ENCODE measurements at regions not wholly inside any gene's neighbourhood (a gene's known extent, or its start where the extent isn't known, plus 50 kb on each side); places are given as distances from the start of the nearest gene placed in this dataset.

GRCh38 chr11:30710221-30710620 is 124.1 kb upstream of the MPPED2 start:
- no peak for TF ChIP-seq CTCF (IDR thresholded peaks at IDR 0.05; ENCODE audit: insufficient read depth, low read depth, low read length)
- no peak for TF ChIP-seq EZH2 (IDR thresholded peaks at IDR 0.05; ENCODE audit: insufficient read depth, low read length)
